B cell (primary cell): ENCODE measurements at regions not wholly inside any gene's neighbourhood (a gene's known extent, or its start where the extent isn't known, plus 50 kb on each side); places are given as distances from the start of the nearest gene placed in this dataset.

ENCODE experiments used
- ATAC-seq: fragments of 200-7000 bp; cut with Tn5 transposase; one replicate; pipeline ENCODE4 v1.10.0; 2021; ENCODE audit warnings: low read depth, mild to moderate bottlenecking, moderate number of reproducible peaks, moderate library complexity
- CTCF ChIA-PET: fragments of 350-600 bp; sonication (Branson Sonifier 250); formaldehyde crosslinking; loops from one replicate; lab custom pipeline; 2021; ENCODE audit warnings: antibody characterized with exemption, inconsistent platforms; lab: Charles Lee
- POLR2A ChIA-PET: fragments of 350-600 bp; sonication (Branson Sonifier 250); formaldehyde crosslinking; loops from one replicate; lab custom pipeline; 2021; ENCODE audit warnings: antibody characterized with exemption; lab: Charles Lee
- DNase-seq: peaks from one replicate; pipeline ENCODE4 v3.0.0; 2013
- H2AFZ ChIP-seq: 2 replicates; pipeline ENCODE4 v1.6.1; 2012; ENCODE audit warnings: mild to moderate bottlenecking, low read depth, low read length; ENCODE audit not compliant: insufficient read depth, poor library complexity, severe bottlenecking
- H3K27ac ChIP-seq, 2 donors: 1 replicate in 1 of 2; 2 replicates in 1 of 2; pipeline ENCODE4 v1.5.1; 2012 to 2013; ENCODE audit warnings: low read length in 2 of 2, mild to moderate bottlenecking in 2 of 2, moderate library complexity in 1 of 2
- H3K27me3 ChIP-seq, 4 experiments: fragments of 200-600 bp in 1 of 4; sonication (generic) in 1 of 4; replicated peaks in 1 of 4; 1 replicate in 2 of 4; 2 replicates in 2 of 4; pipeline versions ENCODE4 v1.6.1 to v1.7.0; 2013 to 2016; ENCODE audit warnings: low read length in 3 of 4, mild to moderate bottlenecking in 2 of 4, mixed read lengths in 1 of 4, moderate library complexity in 1 of 4; ENCODE audit not compliant: insufficient read depth in 4 of 4, control insufficient read depth in 3 of 4; ENCODE audit errors: control extremely low read depth in 1 of 4
- H3K36me3 ChIP-seq, 2 experiments: replicated peaks in 1 of 2; 1 replicate in 1 of 2; 2 replicates in 1 of 2; pipeline versions ENCODE4 v1.6.1 to v1.7.1; 2013; ENCODE audit warnings: low read length in 1 of 2; ENCODE audit not compliant: insufficient read depth in 2 of 2, control insufficient read depth in 1 of 2; ENCODE audit errors: control extremely low read depth in 1 of 2, extremely low read depth in 1 of 2
- H3K4me1 ChIP-seq, 2 donors: fragments of 200-600 bp in 1 of 2; sonication (generic) in 1 of 2; 1 replicate in 1 of 2; 2 replicates in 1 of 2; pipeline versions ENCODE4 v1.5.1 to v1.6.1; 2013 to 2017; ENCODE audit warnings: low read length in 2 of 2; ENCODE audit not compliant: control insufficient read depth in 2 of 2, insufficient read depth in 2 of 2
- H3K4me2 ChIP-seq: replicated peaks from 2 replicates; pipeline ENCODE3; 2012; ENCODE audit warnings: mild to moderate bottlenecking, low read depth, low read length; ENCODE audit not compliant: poor library complexity, severe bottlenecking
- H3K4me3 ChIP-seq, 5 experiments: fragments of 200-600 bp in 1 of 5; sonication (generic) in 1 of 5; 1 replicate in 3 of 5; 2 replicates in 2 of 5; pipeline versions ENCODE4 v1.5.1 to v1.7.0; 2011 to 2016; ENCODE audit warnings: low read length in 4 of 5, mild to moderate bottlenecking in 4 of 5, low read depth in 2 of 5, control low read depth in 1 of 5, moderate library complexity in 1 of 5; ENCODE audit not compliant: insufficient read depth in 1 of 5; ENCODE audit errors: control extremely low read depth in 1 of 5, extremely low read depth in 1 of 5
- H3K79me2 ChIP-seq: fragments of 200-600 bp; sonication (generic); one replicate; pipeline ENCODE4 v1.6.0; 2016; ENCODE audit warnings: low read length; ENCODE audit not compliant: control insufficient read depth, insufficient read depth
- H3K9ac ChIP-seq: fragments of 200-600 bp; sonication (generic); 2 replicates; pipeline ENCODE4 v1.6.1; 2017; ENCODE audit warnings: mild to moderate bottlenecking, low read length, moderate library complexity
- H3K9me3 ChIP-seq, 3 donors: one replicate each; pipeline versions ENCODE4 v1.6.1 to v1.7.1; 2013; ENCODE audit warnings: low read length in 2 of 3; ENCODE audit not compliant: control insufficient read depth in 2 of 3, insufficient read depth in 1 of 3; ENCODE audit errors: control extremely low read depth in 1 of 3
- H4K20me1 ChIP-seq: 2 replicates; pipeline ENCODE4 v1.6.0; 2012; ENCODE audit warnings: mild to moderate bottlenecking, low read length; ENCODE audit not compliant: insufficient read depth, control insufficient read depth, poor library complexity, severe bottlenecking
- H3K27ac Mint-ChIP-seq: one replicate; pipeline ENCODE4 v1.8.0; 2021; ENCODE audit warnings: mixed read lengths
- H3K27me3 Mint-ChIP-seq: one replicate; pipeline ENCODE4 v1.8.0; 2021; ENCODE audit warnings: mixed read lengths
- H3K4me1 Mint-ChIP-seq: one replicate; pipeline ENCODE4 v1.8.0; 2021; ENCODE audit warnings: mixed read lengths
- H3K4me3 Mint-ChIP-seq: one replicate; pipeline ENCODE4 v1.8.0; 2021; ENCODE audit warnings: mixed read lengths
- H3K9me3 Mint-ChIP-seq: one replicate; pipeline ENCODE4 v1.8.0; 2022; ENCODE audit warnings: mixed read lengths; ENCODE audit not compliant: insufficient read depth
- EZH2 ChIP-seq: IDR thresholded peaks from 2 replicates; pipeline ENCODE4 v1.6.1; 2012; ENCODE audit warnings: borderline replicate concordance, low read depth, mild to moderate bottlenecking, moderate library complexity, low read length; ENCODE audit not compliant: insufficient read depth, poor library complexity, severe bottlenecking
- WGBS: methylation state at CpG from one replicate; pipeline ENCODE4 v1.1.5; 2013; ENCODE audit warnings: missing lambda C conversion rate; ENCODE audit not compliant: insufficient coverage; 5-methylcytosine and 5-hydroxymethylcytosine counted together
- intact Hi-C: fragments of 100-400 bp; cut with micrococcal nuclease; formaldehyde crosslinking; loops from one replicate; pipeline ENCODE4 v1.10.0; 2022
- TF ChIP-seq, protein P1 (sequence below): fragments of 200-600 bp; IDR thresholded peaks from one replicate; pipeline ENCODE4 v1.8.0; 2022; ENCODE audit warnings: antibody characterized with exemption, mild to moderate bottlenecking

DNA sequence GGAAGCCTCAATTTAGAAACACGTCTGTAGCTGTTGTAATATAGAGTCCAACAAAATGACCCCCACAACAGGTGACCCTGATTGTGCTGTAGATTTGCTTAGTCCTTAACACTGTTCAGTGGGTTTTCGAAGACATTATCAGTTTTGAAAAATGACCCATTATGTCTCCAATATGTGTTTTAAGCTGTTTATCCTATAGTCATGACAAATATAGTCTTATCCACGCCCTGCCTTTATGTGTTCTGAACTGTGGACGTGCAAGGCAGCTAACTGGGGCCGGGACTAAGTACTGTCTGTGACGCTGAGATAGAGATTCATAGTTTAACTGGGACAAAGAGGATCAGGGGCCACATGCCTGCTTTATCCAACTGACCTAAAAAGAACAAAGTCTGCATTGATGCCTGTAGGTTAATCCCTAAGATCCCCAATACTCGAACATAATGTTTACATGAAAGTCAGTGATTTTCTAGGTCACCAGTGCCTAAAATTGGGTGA, 192.4 kb downstream of the CD83 start:
- Histone ChIP-seq H3K27me3 (no peaks in the 10 kb centered on the region), H3K4me3 (no peak overlapping the region), H3K9ac (no peak overlapping the region), H2AFZ (no peak overlapping the region), H3K4me2 (no peak overlapping the region), H3K4me1 (peaks cover 44% of the 10 kb centered on the region in 2 donors), H3K27ac (no peak overlapping the region), H3K9me3 (peaks cover 0 to 4% (median 0%) of the 10 kb centered on the region in 3 donors), H3K36me3 (no peaks in the 10 kb centered on the region), H3K79me2 (no peaks in the 10 kb centered on the region), H4K20me1 (no peaks in the 10 kb centered on the region)
- Mint-ChIP-seq H3K27ac (no peak overlapping the region), H3K9me3 (peaks cover 3% of the 10 kb centered on the region), H3K4me3 (no peak overlapping the region), H3K4me1 (peaks cover 63% of the 10 kb centered on the region), H3K27me3 (no peaks in the 10 kb centered on the region)
- intact Hi-C loops, result loop anchor here (10.0 kb wide), 1 partner anchor 55 kb away; no protein-coding TSS in a partner anchor
- ATAC-seq, result no peak
- ChIA-PET POLR2A (no interaction called here), CTCF (interaction anchor here (1.6 kb wide), 1 partner anchor 8 kb away, joined by 3 read pairs; no protein-coding TSS in a partner anchor)
- no peak for DNase-seq
- no CpG with 5 or more reads among the region's 7 CpGs for WGBS
- TF ChIP-seq, protein P1, sequence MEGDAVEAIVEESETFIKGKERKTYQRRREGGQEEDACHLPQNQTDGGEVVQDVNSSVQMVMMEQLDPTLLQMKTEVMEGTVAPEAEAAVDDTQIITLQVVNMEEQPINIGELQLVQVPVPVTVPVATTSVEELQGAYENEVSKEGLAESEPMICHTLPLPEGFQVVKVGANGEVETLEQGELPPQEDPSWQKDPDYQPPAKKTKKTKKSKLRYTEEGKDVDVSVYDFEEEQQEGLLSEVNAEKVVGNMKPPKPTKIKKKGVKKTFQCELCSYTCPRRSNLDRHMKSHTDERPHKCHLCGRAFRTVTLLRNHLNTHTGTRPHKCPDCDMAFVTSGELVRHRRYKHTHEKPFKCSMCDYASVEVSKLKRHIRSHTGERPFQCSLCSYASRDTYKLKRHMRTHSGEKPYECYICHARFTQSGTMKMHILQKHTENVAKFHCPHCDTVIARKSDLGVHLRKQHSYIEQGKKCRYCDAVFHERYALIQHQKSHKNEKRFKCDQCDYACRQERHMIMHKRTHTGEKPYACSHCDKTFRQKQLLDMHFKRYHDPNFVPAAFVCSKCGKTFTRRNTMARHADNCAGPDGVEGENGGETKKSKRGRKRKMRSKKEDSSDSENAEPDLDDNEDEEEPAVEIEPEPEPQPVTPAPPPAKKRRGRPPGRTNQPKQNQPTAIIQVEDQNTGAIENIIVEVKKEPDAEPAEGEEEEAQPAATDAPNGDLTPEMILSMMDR, result no peak
- TF ChIP-seq EZH2, result no peak

DNA sequence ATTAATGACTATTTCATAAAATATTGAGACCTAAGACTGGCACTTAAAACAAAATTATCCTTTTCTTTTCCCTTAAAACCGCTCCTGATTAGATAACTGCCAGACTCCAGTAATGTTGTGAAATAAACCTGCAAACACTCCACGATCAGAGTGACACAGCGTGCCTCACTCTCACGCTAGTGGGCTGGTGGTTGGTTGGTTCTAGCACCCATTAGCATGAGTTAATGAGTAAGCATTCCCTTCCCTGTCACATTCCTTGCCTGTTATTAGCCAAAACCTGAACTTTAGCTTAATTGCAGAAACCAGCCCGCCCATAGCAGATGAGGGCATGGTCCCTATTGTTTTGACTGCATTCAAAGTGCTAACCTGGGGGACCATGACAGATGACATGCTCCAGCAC, 193.4 kb downstream of the CD83 start:
- no peak for DNase-seq
- ChIA-PET CTCF (no interaction called here), POLR2A (no interaction called here)
- no peaks in the 10 kb centered on the region for H3K27me3 Mint-ChIP-seq
- H3K4me3 Mint-ChIP-seq, result no peak overlapping the region
- no peaks in the 10 kb centered on the region for H3K79me2 ChIP-seq
- H3K4me3 ChIP-seq, result no peak overlapping the region
- peaks cover 0 to 4% (median 0%) of the 10 kb centered on the region in 3 donors for H3K9me3 ChIP-seq
- H3K27ac Mint-ChIP-seq, result peak overlapping the region; percentile 32
- peaks cover 3% of the 10 kb centered on the region for H3K9me3 Mint-ChIP-seq
- H2AFZ ChIP-seq, result no peak overlapping the region
- H3K4me1 Mint-ChIP-seq, result peaks cover 67% of the 10 kb centered on the region
- no peak for ATAC-seq
- TF ChIP-seq EZH2, result no peak
- TF ChIP-seq, protein P1, result no peak
- H3K4me2 ChIP-seq, result no peak overlapping the region
- H3K27me3 ChIP-seq, result no peaks in the 10 kb centered on the region
- no peak overlapping the region for H3K27ac ChIP-seq
- H3K4me1 ChIP-seq, result peaks cover 54% of the 10 kb centered on the region in 2 donors
- H3K36me3 ChIP-seq, result no peaks in the 10 kb centered on the region
- intact Hi-C loops, result loop anchor here (10.0 kb wide), 1 partner anchor 56 kb away; no protein-coding TSS in a partner anchor
- H3K9ac ChIP-seq, result no peak overlapping the region
- 100% methylated on average over 1 of the region's 5 CpGs for WGBS
- no peaks in the 10 kb centered on the region for H4K20me1 ChIP-seq
